ENCODE measurements at regions not wholly inside any gene's neighbourhood (a gene's known extent, or its start where the extent isn't known, plus 50 kb on each side); places are given as distances from the start of the nearest gene placed in this dataset.

GRCh38 chr15:98139337-98139736 is 178.8 kb downstream of the ARRDC4 start:
- TF ChIP-seq CTCF (IDR thresholded peaks at IDR 0.05) (no peak), POLR2A (IDR thresholded peaks at IDR 0.05) (no peak)
